HFFc6 (cell line): ENCODE measurements at regions not wholly inside any gene's neighbourhood (a gene's known extent, or its start where the extent isn't known, plus 50 kb on each side); places are given as distances from the start of the nearest gene placed in this dataset.

Experiments used
- DNase-seq: peaks from one replicate; pipeline ENCODE4 v3.0.0-alpha.2; 2018
- H3K27ac Mint-ChIP-seq: 2 replicates; pipeline ENCODE4 v1.8.0; 2020; ENCODE audit warnings: mild to moderate bottlenecking, mixed read lengths
- H3K27me3 Mint-ChIP-seq: 2 replicates; pipeline ENCODE4 v1.8.0; 2021; ENCODE audit warnings: mild to moderate bottlenecking, moderate library complexity, mixed read lengths; ENCODE audit not compliant: insufficient read depth
- H3K36me3 Mint-ChIP-seq: 2 replicates; pipeline ENCODE4 v1.8.0; 2021; ENCODE audit warnings: low read depth, mixed read lengths
- H3K4me1 Mint-ChIP-seq: 2 replicates; pipeline ENCODE4 v1.8.0; 2020; ENCODE audit warnings: low read depth, mixed read lengths
- H3K4me3 Mint-ChIP-seq: 2 replicates; pipeline ENCODE4 v1.8.0; 2020; ENCODE audit warnings: mild to moderate bottlenecking, moderate library complexity, mixed read lengths
- H3K9me3 Mint-ChIP-seq: 2 replicates; pipeline ENCODE4 v1.8.0; 2020; ENCODE audit warnings: mild to moderate bottlenecking, mixed read lengths
- TF ChIP-seq, protein P1 (sequence below): fragments of 200-600 bp; sonication (generic); IDR thresholded peaks from 2 replicates; pipeline ENCODE4 v1.5.0; 2021; ENCODE audit warnings: antibody characterized with exemption, mild to moderate bottlenecking

DNA sequence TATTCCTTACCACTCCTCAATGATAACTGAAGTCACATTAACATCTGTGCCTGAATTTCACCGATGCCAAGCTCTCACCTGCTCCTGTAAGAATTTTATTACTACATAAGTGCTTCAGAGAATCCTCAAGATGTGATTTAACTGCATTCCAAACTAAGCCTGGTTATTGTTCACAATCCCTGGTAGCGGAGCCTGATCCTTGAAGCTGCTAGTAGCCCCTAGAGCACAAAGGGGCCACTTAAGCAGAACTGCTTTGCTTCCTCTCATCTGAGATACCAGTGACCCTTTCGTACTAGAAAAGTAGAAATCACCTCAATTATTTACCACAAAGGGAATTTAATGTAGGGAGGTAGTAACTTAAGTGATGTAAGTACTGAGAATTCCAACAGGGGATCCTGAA is 529.6 kb downstream of the CPS1 start:
- no peak overlapping the region for H3K27ac Mint-ChIP-seq
- H3K4me3 Mint-ChIP-seq, result no peak overlapping the region
- TF ChIP-seq, protein P1, sequence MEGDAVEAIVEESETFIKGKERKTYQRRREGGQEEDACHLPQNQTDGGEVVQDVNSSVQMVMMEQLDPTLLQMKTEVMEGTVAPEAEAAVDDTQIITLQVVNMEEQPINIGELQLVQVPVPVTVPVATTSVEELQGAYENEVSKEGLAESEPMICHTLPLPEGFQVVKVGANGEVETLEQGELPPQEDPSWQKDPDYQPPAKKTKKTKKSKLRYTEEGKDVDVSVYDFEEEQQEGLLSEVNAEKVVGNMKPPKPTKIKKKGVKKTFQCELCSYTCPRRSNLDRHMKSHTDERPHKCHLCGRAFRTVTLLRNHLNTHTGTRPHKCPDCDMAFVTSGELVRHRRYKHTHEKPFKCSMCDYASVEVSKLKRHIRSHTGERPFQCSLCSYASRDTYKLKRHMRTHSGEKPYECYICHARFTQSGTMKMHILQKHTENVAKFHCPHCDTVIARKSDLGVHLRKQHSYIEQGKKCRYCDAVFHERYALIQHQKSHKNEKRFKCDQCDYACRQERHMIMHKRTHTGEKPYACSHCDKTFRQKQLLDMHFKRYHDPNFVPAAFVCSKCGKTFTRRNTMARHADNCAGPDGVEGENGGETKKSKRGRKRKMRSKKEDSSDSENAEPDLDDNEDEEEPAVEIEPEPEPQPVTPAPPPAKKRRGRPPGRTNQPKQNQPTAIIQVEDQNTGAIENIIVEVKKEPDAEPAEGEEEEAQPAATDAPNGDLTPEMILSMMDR, result no peak
- H3K36me3 Mint-ChIP-seq, result no peaks in the 10 kb centered on the region
- DNase-seq, result no peak
- H3K4me1 Mint-ChIP-seq, result no peaks in the 10 kb centered on the region
- no peaks in the 10 kb centered on the region for H3K27me3 Mint-ChIP-seq
- H3K9me3 Mint-ChIP-seq, result peaks cover 26% of the 10 kb centered on the region

DNA sequence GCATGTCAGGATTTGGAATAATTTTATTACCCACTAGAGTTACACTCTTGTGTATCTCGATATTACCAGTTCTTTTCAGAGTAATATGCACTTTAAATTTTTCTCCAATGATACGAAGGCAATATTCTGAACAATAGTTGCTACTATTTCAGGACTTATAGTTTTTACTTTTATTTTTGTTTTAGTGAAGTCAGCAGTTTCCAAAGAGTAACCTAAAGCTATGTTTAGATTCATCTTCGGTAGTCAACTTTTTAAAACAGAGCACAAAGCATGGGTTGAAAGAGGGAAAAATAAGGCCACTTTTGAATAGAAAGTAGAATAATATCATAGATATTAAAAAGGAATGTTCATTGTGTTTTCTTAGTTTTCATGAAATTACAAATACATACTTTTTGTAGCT is 532.7 kb downstream of the CPS1 start:
- H3K27ac Mint-ChIP-seq, result no peak overlapping the region
- H3K9me3 Mint-ChIP-seq, result peaks cover 27% of the 10 kb centered on the region
- no peaks in the 10 kb centered on the region for H3K27me3 Mint-ChIP-seq
- no peaks in the 10 kb centered on the region for H3K4me1 Mint-ChIP-seq
- TF ChIP-seq, protein P1, result no peak
- H3K36me3 Mint-ChIP-seq, result no peaks in the 10 kb centered on the region
- no peak for DNase-seq
- no peak overlapping the region for H3K4me3 Mint-ChIP-seq

DNA sequence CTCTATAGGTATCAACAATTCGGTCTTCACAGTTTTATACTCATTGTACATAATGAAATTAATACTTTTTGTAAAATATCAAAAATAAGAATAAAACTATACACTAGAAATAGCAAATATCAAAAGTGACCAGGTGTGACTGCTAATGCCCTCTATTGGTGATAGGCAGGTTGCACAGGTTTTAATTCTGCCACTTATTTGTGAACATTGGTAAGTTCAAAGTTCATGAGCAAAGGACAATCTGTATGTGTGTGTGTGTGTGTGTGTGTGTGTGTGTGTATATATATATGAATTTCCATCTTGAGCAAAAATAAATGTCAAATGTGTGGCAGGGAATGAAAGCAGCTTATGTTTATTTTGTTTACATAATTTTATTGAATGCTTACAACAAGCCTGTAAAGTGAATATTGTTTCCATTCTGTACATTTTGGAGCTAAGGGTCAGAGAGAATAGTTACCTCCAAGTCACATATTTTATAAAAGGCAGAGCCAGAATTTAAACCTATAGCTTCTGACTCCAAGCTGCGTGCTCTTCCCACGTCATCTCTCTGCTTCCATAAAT is 537.4 kb downstream of the CPS1 start:
- H3K9me3 Mint-ChIP-seq, result peaks cover 46% of the 10 kb centered on the region
- TF ChIP-seq, protein P1, result peak; percentile 20; the same call in 1 of the 2 replicates
- H3K27me3 Mint-ChIP-seq, result no peaks in the 10 kb centered on the region
- H3K36me3 Mint-ChIP-seq, result no peaks in the 10 kb centered on the region; the same call in 1 of the 2 replicates
- no peaks in the 10 kb centered on the region for H3K4me1 Mint-ChIP-seq
- H3K27ac Mint-ChIP-seq, result no peak overlapping the region
- no peak overlapping the region for H3K4me3 Mint-ChIP-seq
- no peak for DNase-seq

DNA sequence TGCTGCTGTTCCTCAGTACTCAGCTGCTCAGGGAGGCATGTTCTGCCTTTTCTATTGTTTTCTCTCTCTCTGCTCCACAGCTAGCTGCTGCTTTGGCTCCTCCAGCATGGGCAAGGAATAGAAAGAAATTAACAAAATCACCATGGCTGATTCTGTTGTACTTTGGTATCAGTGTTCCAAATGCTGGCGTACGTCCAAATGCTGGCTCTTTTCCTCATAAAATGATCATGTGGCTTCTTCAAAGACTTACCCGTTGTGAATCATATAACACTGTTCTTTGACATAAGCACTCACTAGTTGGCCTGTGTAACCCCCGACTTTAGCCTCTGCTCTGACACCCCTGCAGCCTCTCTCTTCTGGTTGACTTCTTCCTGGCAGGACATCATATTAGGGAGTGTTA is 547.6 kb downstream of the CPS1 start:
- TF ChIP-seq, protein P1, result no peak
- no peak overlapping the region for H3K4me3 Mint-ChIP-seq
- no peak for DNase-seq

DNA sequence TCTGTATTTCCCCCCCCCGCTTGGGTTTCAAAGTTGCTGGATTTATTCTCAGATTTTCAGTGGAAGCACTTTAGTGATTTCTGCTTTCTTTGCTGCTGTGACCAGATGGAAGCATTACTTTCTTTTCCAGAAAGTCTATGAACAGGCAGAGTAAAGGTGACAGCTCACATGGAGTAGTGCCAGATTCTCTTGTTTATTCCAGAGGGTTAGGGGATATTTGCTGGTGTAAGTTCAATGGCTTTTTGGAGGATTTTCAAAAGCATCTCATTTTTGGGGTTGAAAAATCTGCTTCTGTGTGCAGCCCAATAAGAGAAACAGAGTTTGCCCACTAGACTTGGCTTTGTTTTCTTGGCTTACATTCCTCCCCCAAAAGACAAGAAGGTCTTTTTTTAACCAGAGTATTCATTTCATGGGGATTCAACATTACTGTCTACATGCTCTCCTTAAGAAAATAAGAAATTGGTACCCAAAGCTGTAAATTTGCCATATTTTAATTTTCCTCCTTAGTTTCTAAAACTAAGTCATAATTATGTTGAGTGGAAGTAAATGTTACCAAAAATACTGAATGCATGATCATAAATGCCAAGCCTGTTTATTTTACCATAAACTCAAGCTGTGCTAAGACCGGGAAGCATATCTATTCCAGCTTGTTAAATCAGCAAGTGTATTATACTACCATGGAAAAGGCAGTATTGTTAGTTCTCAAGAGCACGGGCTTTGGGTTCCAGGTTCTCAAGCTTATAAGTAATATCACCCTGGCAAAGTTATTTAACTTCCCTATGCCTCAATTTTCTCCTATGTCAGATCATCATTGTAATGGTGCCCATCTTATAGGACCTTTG is 557.2 kb downstream of the CPS1 start:
- Mint-ChIP-seq H3K9me3 (peaks cover 31% of the 10 kb centered on the region), H3K4me1 (no peaks in the 10 kb centered on the region), H3K4me3 (no peak overlapping the region), H3K27ac (no peak overlapping the region), H3K27me3 (no peaks in the 10 kb centered on the region), H3K36me3 (no peaks in the 10 kb centered on the region)
- TF ChIP-seq, protein P1, result no peak
- DNase-seq, result no peak

More for the DNA sequence above, 547.6 kb downstream of the CPS1 start:
- Mint-ChIP-seq H3K4me1 (no peaks in the 10 kb centered on the region), H3K9me3 (peaks cover 48% of the 10 kb centered on the region), H3K27ac (no peak overlapping the region), H3K27me3 (no peaks in the 10 kb centered on the region; the same call in 1 of the 2 replicates), H3K36me3 (no peaks in the 10 kb centered on the region)
